Gastroesophageal sphincter (tissue), 3 donors: ENCODE measurements at regions not wholly inside any gene's neighbourhood (a gene's known extent, or its start where the extent isn't known, plus 50 kb on each side); places are given as distances from the start of the nearest gene placed in this dataset.

Experiments used
- EP300 ChIP-seq: sonication (generic); formaldehyde crosslinking; IDR thresholded peaks from one replicate; pipeline ENCODE4 v1.6.1; 2017; ENCODE audit warnings: antibody characterized with exemption, mild to moderate bottlenecking
- POLR2A ChIP-seq, 2 donors: fragments of 450-650 bp; IDR thresholded peaks; one replicate each; pipeline ENCODE4 v1.6.1; 2017; ENCODE audit warnings: antibody characterized with exemption in 2 of 2, mild to moderate bottlenecking in 2 of 2, moderate library complexity in 1 of 2
- POLR2AphosphoS5 ChIP-seq: sonication (generic); formaldehyde crosslinking; IDR thresholded peaks from one replicate; pipeline ENCODE4 v1.6.1; 2017; ENCODE audit warnings: antibody characterized with exemption
- TF ChIP-seq, protein P1 (sequence below), 4 experiments: fragments of 200-600 bp in 2 of 4; fragments of 450-650 bp in 2 of 4; sonication (generic) in 1 of 4; IDR thresholded peaks; one replicate each; pipeline ENCODE4 v1.5.1; 2017 to 2019; ENCODE audit warnings: antibody characterized with exemption in 4 of 4, mild to moderate bottlenecking in 2 of 4, moderate library complexity in 2 of 4

DNA sequence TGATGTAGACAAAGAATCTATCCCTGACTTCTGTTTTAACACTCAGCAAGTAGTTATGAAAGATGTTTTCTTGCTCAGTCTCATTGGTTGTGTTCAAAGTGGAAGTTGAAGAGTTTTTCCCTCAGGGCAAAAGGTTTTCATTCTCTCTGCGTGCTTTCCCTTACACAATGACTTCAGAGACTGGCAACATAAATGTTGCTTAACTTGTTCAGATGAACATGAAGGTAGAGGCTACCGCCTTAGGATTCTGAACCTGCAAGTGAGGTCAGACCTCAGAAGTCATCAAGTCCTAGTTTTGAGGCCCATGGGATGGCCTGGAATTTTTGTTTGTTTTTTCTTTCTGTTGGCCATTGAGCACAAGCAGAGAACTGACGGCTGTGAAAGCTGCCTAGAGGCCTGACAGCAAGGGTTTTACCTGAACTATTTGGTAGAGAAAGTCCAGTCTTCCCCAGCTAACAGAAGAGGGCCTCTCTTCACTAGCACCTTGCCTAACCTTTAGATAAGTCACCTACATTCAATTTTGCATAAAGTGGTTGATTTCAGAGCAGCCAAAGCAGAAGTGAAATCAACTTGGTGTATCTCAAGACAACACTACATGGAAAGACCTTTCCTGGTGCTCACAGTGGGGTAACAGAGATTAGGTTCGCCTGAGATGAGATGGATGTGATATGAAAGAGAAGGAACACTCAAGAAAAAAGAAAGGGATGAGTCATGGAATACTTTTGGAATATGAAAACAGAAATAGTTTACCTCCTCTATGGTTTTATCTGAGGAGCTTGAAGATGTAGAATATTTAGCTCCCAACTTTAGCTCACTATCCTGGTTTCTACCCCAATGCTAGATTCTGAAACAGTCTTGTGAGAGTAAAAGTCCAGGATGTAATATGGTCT lies 53.6 kb upstream of the AP4E1 start:
- TF ChIP-seq, protein P1, sequence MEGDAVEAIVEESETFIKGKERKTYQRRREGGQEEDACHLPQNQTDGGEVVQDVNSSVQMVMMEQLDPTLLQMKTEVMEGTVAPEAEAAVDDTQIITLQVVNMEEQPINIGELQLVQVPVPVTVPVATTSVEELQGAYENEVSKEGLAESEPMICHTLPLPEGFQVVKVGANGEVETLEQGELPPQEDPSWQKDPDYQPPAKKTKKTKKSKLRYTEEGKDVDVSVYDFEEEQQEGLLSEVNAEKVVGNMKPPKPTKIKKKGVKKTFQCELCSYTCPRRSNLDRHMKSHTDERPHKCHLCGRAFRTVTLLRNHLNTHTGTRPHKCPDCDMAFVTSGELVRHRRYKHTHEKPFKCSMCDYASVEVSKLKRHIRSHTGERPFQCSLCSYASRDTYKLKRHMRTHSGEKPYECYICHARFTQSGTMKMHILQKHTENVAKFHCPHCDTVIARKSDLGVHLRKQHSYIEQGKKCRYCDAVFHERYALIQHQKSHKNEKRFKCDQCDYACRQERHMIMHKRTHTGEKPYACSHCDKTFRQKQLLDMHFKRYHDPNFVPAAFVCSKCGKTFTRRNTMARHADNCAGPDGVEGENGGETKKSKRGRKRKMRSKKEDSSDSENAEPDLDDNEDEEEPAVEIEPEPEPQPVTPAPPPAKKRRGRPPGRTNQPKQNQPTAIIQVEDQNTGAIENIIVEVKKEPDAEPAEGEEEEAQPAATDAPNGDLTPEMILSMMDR (IDR thresholded peaks at IDR 0.05): no peak
- TF ChIP-seq POLR2AphosphoS5: no peak
- TF ChIP-seq POLR2A (IDR thresholded peaks at IDR 0.05): no peak
- TF ChIP-seq EP300: no peak
